ENCODE measurements at regions not wholly inside any gene's neighbourhood (a gene's known extent, or its start where the extent isn't known, plus 50 kb on each side); places are given as distances from the start of the nearest gene placed in this dataset.

GRCh38 chr2:60671966-60672365 lies 84.1 kb upstream of the PAPOLG start:
- no peak for TF ChIP-seq POLR2AphosphoS5 (IDR thresholded peaks at IDR 0.05; ENCODE audit: low read depth, low read length)
- no peak for TF ChIP-seq POLR2A (IDR thresholded peaks at IDR 0.05; ENCODE audit: low read depth, low read length)
- no peak for TF ChIP-seq TAF1 (IDR thresholded peaks at IDR 0.05; ENCODE audit: borderline replicate concordance, low read depth, low read length)
